NCI-H2081 (cell line): ENCODE measurements at regions not wholly inside any gene's neighbourhood (a gene's known extent, or its start where the extent isn't known, plus 50 kb on each side); places are given as distances from the start of the nearest gene placed in this dataset.

ENCODE experiments used
- DNase-seq, 2 experiments: peaks; one replicate each; lab custom pipeline; 2025; lab: John Stamatoyannopoulos, UW

DNA sequence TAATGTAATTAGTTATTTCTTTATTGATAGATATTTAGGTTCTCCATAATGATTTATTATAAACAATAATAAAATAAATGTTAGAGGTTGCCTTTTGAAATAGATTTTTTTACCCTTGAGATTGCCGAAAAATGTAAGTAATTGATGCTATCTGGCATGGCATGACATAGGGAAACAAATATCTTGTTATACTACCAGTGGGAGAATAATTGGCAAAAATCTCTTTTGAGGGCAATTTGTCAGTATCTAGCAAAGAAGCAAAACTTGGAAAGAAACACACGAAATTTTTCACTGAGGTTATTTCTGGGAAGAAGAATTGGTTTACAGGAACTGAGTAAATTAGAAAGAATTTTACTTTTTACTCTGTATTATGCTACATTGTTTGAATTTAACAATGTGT, 547.2 kb upstream of the SETBP1 start:
- DNase-seq: no peak

DNA sequence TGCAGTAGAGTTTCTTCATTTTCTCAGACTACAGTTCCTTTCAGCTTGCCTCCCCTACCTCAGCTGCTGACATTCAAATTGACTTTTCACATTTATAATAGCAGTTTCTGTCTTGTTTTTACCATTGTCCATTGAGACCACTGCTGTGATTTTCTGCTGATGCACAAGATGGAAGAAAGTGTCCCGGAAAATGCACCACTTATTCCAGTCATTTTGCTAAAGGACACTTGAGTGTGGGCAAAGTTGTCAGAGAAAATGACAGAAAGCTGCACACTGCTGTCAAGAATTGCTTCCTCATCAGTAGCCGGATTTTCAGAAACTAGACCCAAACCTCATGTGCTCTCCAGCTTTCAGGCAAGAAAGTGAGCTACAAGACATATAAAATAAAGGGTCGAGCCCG, 546.2 kb upstream of the SETBP1 start:
- DNase-seq: no peak

DNA sequence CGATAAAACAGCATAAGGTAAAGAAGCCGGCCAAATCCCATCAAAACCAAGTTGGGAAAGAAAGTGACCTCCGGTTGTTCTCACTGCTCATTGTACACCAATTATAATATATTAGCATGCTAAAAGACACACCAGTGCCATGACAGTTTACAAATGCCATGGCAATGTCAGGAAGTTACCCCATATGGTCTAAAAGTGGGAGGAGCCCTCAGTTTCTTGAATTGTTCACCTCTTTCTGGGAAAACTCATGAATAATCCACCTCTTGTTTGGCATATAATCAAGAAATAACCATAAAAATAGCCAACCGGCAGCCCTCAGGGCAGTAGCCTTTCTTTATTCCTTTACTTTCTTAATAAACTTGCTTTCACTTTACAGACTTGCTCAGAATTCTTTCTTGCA, 544.9 kb upstream of the SETBP1 start:
- DNase-seq: no peak

DNA sequence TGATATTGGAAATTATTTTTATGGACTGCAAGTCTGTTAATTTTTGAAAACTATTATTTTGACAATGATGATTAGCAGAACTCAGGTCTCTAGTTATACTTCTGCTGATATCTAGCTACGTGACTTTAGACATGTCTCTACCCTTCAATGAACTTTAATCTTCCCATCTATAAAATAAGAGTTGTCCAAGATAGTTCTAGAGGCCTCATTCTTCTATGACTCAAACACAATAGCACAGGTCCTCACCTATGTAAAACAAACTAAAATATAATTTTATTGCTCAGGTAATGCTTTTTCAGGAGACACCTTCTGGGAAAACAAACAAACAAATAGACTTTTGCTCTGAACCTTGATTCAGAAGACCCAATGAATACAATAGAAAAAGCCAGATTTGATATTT, 544.4 kb upstream of the SETBP1 start:
- DNase-seq: no peak

DNA sequence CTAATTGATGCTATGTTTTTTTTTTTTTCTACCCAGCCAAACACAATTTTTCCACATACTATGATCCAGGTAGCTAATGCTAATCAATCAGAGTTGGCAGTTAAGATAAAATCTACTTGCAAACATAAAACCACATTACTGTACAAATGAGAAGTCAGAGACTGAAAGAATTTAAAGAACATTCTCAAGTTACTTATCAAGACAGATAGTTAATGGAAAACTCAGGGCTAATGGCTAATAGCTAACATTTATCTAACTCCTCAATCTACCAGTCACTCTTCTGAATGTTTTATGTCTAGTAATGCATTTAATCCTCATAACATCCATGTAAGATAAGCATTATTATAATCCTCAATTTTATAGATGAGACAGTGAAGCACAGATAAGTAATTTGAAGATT, 537.6 kb upstream of the SETBP1 start:
- DNase-seq: no peak

DNA sequence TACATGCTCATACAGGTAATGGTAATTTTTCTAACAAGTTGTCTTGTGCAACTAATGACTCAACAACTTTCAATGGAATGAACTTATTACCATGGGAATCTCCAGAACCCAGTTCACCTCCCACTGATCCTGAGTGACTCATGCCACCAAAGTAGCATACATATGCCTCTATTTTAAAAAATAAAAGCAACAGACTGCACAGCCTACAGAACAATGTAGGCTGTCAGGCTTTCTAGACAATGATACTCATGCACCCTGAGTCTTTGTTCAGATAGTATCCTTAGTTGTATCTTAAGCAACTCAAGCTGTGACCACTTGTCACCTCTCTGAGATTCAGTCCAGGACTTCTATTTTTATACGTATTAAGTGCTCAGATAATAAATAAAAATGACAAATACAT, 531.0 kb upstream of the SETBP1 start:
- no peak for DNase-seq

DNA sequence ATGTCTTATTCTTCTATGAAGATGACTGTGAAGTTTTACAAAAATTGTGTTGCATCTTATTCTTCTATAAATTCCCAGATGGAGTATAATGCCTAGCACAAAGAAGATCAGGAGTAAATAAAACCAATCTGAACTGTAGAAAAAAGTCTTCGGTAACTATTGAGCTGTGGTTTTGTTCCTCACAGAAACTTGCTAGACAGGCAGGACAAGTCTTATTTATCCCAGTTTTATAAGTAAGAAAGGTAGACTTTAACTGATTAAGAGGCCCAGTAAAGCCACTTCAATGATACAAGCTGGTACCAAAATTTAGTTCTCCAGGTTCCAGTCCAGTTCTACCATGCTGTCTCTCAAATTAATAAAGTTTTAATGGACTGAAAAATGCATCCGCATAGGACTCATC, 526.7 kb upstream of the SETBP1 start:
- DNase-seq: no peak

DNA sequence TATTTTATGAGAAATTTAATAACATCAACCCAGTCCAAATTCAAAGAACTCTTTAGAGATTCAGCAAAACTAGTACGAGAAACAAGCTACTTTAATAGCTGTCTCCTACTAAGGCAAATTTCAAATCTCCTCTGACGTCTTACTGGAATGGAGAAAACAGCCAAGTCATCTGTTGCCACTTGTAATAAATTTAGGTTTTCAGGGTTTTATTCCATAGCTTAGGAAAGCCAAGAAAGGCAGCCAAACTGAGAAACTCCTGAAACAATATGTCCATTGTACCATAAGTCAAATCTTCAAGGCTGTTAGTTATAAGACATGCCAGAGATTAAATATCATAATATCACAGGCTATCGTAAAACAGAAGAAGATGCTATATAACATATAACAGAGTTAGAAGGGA, 524.6 kb upstream of the SETBP1 start:
- DNase-seq: no peak

DNA sequence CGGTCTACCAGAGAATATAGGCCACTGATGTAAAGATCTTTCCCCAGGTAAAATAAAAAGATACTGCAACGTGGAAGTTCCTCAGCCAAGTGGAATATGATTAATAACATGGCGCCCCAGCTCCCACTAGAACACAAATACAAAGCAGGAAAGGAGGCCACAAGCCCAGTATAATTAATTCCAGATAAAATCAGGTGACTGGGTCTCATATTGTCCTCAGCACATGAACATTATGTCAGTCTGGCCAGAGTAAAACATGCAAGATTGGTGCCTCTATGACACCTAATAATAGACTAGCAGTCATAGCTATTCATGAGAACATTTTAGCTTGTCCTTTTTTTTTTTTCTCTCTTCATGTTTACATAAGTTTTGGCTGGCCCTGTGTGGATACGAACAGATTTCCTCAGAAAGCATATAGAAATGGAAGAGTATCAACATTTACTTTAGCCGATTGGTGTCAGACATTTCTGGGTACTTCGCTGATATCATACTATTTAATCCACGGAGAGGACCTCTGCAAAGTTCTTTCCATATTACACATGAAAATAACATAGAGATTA, 523.8 kb upstream of the SETBP1 start:
- peak in 1 of 2 experiments; percentile 13 for DNase-seq

DNA sequence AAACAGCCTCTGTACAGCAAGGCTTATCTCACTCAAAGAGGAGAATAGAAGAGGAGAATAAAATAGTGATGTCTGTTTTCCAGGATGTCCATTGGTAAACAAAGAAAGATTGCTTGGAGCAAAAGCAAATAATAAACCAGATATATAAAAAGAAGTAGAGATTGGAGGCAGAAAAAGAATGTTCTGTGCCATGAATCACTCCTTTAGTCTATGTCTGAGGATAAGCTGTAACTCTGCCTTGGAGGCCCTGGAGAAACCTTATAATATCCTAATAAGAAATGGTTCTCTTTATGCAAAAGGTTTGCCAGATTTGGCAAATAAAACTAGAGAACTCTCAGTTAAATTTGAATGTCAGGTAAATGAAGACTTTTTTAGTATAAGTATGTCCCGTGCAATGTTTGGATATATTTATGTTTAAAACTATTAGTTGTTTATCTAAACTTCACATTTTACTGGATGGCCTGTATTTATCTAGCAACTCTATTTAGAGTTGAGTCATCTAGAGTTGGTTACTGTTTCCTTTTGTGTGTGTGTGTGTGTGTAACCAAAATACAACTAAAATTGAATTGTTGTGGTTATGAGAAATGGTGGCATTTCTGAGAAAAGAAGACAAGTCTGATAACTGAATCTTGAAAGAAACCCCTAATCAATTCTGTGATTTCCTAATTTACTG, 510.3 kb upstream of the SETBP1 start:
- DNase-seq: no peak

DNA sequence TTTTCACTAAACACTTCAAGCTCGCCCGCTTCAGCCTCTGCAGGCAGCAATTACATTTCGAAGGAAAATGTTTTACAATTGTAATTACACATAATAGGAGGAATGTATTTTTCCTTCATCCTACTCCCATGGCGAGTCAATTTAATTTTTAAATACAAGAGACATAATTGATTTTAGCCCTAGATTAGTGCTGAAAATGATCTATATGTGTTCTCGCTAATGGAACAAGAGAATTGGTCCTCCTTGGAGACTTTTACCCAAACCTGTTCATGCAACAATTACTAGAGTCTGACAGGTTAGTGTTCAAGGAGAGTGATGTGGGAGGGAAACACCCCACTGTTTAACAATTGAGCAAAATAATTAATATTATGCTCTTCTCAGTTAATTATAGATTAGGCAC, 509.4 kb upstream of the SETBP1 start:
- no peak for DNase-seq

DNA sequence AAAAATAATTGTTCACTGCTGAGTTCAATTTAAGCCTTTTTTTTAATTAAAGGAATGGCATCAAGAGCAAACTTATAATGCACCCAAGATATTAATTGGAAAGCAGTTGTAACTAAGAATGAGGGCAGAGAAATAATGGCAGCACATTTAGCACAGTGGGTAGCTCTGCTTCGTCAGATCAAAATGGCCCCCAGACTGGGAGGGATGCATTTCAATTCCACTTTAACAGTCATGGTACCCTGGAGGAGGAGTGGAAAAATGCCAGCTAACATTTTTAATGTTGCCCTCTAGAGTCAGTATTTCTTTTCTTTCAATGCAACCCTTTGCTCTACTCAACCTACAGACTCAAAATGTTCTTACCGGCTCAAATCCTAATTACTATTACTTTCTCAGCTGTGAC, 504.8 kb upstream of the SETBP1 start:
- no peak for DNase-seq

DNA sequence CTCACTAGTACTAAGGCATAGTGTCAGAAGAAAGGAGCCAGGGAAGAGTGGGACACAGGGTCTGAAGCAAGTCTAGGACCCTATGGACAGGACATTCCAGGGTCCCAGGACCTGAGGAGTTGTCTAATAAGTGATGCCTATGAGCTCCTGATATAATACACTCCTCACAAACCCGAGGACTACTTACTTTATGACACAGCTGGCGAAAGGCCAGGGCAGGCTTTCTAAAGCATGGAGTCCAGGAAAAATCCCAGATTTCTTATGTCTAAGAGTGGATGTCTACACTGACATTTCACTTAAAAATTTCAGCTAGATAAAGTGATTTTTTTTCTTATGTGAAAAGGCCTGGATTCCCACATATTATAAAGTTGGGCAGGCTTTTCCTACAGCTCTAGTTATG, 502.2 kb upstream of the SETBP1 start:
- no peak for DNase-seq

DNA sequence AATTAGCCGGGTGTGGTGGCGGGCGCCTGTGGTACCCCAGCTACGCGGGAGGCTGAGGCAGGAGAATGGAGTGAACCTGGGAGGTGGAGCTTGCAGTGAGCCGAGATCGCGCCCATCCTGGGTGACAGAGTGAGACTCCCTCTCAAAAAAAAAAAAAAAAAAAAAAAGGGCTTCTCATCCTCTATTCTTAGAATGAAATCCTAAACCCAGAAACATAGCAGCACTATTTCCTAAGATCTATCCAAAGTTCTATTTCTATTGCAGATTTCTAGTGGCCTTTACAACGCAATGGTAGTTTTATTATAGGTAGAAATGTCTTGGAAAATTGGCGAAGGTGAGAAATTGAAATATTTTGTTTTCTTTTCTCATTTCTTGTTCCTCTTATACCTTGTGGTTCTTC, 501.0 kb upstream of the SETBP1 start:
- no peak for DNase-seq

DNA sequence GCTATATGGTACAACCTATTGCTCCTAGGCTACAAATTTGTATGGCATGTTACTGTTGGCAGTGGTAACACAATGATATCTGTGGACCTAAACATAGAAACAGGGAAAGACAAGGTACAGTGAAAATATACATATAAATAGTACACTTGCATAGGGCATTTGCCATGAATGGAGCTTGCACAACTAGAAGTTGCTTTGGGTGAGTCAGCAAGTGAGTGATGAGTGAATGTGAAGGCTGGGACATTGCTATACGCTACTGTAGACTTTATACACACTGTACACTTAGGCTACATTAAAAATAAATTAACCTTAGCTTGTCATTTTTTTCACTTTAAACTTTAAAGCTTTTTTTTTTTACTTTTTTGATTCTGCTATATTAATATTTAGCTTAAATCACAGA, 500.0 kb upstream of the SETBP1 start:
- DNase-seq: no peak

DNA sequence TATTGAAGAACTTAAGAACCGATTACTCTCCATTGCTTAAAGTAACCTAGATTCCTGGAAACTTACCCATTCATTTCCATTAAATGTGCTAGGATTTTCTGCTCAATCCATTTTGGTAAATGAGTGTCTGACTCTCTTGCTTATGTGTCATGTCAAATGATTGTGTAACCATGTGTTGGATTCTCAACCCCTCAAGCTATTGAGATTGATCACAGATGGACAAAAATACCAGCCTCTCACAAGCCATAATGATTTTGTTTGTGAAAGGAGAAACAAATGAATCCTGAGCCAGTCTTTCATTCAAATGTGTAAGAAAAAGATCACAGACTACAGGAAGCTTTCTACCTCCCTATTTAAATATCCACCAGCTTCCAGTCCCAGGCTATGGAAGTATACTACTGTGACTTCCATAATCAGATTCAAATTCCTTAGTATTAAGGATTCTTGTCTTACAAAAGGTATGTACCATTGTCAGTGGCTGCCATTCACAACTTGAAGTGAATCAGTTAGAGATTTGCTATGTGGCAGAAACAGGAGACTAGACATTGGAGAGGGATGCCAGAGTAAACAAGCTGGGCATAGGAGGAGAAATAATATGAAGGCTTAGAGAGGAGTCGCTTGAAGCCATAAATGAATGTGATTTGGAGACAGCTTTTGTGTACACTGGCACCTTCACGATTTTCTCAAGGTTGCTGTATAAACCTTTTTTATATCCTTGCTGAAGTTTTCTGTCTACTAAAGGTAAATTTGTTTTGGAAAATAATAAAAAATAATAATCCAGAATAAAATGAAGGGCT, 498.5 kb upstream of the SETBP1 start:
- DNase-seq: no peak

DNA sequence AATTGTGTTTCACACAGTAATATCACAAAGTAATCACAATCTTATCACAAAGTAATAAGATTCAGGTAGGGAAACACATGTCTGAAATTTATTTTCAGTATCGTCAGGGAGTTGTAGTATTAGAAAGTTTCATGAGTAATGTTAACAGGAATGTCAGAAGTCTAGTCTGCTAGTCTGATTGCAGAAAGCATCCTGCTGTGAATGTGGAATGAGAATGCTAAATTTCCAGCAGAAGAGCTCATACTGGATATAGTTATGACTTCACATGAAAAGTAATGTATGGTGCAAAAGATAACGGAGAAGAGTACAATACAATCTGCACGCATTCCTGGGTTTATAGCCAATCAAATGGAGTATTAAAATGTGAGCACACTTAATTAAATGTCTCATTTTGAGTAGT, 494.7 kb upstream of the SETBP1 start:
- DNase-seq: no peak

DNA sequence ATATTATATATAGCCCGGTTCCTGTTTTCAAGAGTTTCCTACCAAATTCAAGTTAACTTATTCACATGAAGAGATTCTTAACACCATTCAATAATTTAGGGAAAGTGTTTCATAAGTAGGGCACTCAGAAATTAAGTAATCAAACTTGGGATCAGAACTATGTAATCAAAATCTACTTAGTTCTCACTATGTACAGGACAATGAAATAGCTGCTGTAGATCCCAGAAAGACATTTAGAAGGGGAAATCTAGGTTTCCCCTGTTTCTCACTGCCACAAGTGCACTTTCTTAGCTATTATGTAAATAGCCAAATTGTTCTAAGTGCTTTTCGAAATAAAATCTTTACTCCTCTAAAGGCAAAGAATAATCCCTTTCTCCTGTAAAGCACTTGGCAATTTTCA, 493.6 kb upstream of the SETBP1 start:
- DNase-seq: no peak

DNA sequence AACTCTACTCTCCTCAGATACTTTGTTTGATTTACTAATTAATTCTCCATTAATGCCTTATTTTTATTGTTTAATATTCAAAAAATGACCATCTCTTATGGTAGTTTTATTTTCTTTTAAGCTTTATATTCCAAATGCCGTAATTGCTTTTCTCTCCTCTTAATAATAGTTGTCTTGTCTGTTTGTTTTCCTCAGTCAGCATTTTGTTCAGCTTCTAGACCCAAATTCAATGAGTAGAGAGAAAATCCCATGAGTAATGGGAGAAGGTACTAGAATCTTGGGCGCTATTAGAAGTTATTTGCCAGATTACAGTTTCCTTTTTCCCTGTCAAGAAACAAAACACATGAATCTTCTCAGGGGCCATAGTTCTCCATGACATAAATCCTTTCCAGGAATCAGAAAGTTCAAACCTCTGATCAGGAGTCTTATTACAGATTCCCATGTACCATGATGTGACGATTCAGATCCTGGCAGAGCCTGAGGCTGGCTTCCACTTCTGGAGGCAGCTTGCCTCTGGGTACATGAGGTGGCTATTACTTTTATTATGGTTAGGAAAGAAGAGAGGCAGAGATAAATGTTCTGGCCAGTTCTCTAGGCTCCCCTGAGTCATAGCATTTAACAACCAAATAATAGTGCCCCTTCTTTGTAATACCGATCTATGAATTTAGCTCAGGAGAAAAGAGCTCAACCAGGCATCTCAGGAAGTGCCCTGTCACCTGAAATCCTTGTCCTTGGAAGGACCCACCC, 485.1 kb upstream of the SETBP1 start:
- no peak for DNase-seq

DNA sequence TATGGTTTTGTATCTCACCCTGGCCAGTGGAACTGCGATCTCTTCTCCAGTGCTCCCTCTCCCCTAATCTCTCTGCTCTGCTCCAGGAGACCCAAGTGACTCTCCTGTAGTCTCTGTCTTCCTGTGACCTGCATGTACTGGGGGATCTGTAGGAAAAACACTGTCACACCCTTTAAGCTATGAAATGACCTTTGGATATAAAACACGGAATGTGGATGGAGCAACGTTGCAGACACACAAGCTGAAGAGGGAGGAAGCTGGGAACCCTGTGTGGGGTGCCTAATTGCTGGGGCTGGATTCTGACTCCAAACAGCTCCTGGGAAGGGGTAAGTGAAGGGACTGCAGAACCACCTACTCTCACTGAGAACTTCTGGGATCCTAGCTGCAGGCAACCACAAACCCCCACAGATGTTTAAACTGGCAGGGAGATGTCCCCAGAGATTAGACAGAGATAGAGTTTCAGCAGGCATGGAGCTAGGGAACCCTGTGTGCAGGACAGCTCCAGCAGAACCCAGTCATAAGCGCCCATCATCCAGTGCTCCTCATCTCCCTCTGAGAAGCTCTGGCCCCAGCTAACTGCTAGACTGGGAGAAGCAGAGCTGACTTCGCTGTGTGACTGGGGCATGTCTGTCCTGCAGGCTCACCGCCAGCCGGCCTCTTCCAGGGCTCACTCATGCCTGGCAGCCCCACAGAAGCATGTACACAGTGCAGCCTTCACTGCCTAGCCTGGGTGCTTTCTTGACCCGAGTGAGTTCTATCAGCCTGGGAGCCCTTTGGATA, 482.7 kb upstream of the SETBP1 start:
- no peak for DNase-seq

DNA sequence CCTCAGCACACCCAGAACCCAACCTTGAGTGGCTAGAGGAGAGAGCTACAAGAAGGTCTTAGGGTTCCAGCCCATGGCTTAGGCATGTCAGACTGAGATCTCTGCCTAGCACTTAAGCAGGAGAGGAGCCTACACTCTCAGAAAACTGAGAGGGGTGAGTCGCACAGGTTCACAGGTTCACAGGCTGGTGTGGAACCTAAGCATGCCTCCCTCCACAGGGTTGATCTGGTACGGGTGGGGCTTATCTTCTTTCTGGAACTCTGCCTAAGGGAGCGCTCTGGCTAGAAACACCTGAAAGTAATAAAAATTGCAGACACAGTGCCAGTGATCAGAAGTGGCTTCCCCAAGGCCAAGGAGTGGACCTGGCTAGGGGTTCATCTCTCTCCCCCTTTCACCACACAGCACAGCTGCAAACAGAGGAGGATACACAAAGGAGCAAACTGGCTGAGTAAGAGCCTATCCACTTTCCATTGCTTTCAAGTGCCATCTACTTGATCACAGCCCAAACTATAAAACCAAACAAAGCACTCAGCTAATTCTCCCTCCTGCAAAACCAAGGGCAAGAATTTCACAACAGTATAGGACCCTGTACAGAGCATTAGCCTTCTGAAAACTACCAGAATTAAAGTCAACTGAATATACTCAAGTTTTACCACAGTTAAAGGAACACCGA, 481.9 kb upstream of the SETBP1 start:
- DNase-seq: no peak

DNA sequence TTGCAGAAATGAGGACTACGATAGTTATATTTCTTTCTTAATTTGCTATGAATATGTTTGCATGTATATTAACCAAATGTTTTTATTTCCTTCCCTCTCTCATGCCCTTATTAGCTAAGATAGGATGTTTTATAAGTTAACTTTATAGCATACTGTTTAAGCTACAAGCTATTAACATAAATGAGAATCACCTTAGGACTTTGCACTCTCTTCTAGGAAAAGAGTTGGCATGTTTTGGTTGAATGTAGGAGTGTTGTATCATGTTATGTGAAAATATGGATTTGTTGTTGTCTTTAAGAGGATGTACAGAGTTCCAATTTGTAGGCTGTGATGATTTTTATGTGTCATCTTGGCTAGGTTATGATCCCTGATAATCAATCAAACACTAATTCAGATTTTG, 467.4 kb upstream of the SETBP1 start:
- no peak for DNase-seq
